Right cardiac atrium (tissue), 5 donors: ENCODE measurements at regions not wholly inside any gene's neighbourhood (a gene's known extent, or its start where the extent isn't known, plus 50 kb on each side); places are given as distances from the start of the nearest gene placed in this dataset.
"Not testable (repeated sequence)": the region's sequence is repeated elsewhere in the genome, so short reads cannot be mapped to it uniquely, and the experiment has no call there.

Experiments used
- ATAC-seq, 2 donors: fragments of 200-7000 bp; cut with Tn5 transposase; one replicate each; pipeline versions ENCODE4 v1.8.0 to v1.9.1; 2020; ENCODE audit warnings: moderate library complexity in 2 of 2, mild to moderate bottlenecking in 1 of 2
- DNase-seq, 3 donors: peaks; one replicate each; pipeline ENCODE4 v3.0.0-alpha.2; 2020
- H3K27ac ChIP-seq: one replicate; pipeline ENCODE4 v1.5.1; 2013; ENCODE audit warnings: mild to moderate bottlenecking, low read length, control low read depth, moderate library complexity
- H3K27me3 ChIP-seq: one replicate; pipeline ENCODE4 v1.6.1; 2013; ENCODE audit not compliant: control insufficient read depth, insufficient read depth
- H3K4me1 ChIP-seq: one replicate; pipeline ENCODE4 v1.6.1; 2013; ENCODE audit warnings: low read length; ENCODE audit not compliant: control insufficient read depth, insufficient read depth
- H3K4me3 ChIP-seq: one replicate; pipeline ENCODE4 v1.5.1; 2013; ENCODE audit warnings: low read length, control low read depth
- H3K9me3 ChIP-seq: one replicate; pipeline ENCODE4 v1.6.1; 2013; ENCODE audit warnings: low read length; ENCODE audit not compliant: control insufficient read depth
- WGBS: extraction: QIAGEN DNeasy Blood & Tissue Kit; methylation state at CpG from one replicate; pipeline ENCODE4 v1.1.7; 2013; 5-methylcytosine and 5-hydroxymethylcytosine counted together
- intact Hi-C, 4 donors: fragments of 100-400 bp; cut with DNase I; formaldehyde crosslinking; loops; one replicate each; pipeline versions ENCODE4 v1.11.0 to v1.14.0; 2022 to 2023
- donor health status: healthy with polysubstance abuse.
- donor health status: DM: no; HTN: yes; CAD: no.
- donor health status: DM: no; HTN: no; CAD: no.
- donor health status: DM: no; HTN: yes; CAD: no; lungs with severe emphysema.
- donor health status: DM: yes; HTN: yes; CAD: no.

- H3K27me3 ChIP-seq: no peaks in the 10 kb centered on the region
- H3K9me3 ChIP-seq: no peaks in the 10 kb centered on the region
- under 1% methylated on average over 75 of the region's 84 CpGs for WGBS
- intact Hi-C loops: loop anchor here in 2 of 4 donors (10.0 kb wide), 1 partner anchor 293 kb away; no protein-coding TSS in a partner anchor
- peaks cover 5% of the 10 kb centered on the region for H3K4me1 ChIP-seq
- peak overlapping the region; percentile 77 for H3K4me3 ChIP-seq
- DNase-seq (peak; percentile 98 to 100 (median 99)), ATAC-seq (peak; percentile 100)
- peak overlapping the region; percentile 99 for H3K27ac ChIP-seq
Measured at GRCh38 chr13:44141725-44142539, 231.7 kb upstream of the SERP2 start.

GRCh38 chr13:44142540-44142867, 231.1 kb upstream of the SERP2 start:
- Histone ChIP-seq H3K9me3 (no peaks in the 10 kb centered on the region), H3K27me3 (no peaks in the 10 kb centered on the region), H3K27ac (peak overlapping the region; percentile 87), H3K4me3 (peak overlapping the region; percentile 77), H3K4me1 (peaks cover 5% of the 10 kb centered on the region)
- ATAC-seq (peak; percentile 5 to 6), DNase-seq (peak in 1 of 3 donors; percentile 65)
- 7% methylated on average over 7 of the region's 7 CpGs for WGBS
- intact Hi-C loops: loop anchor here in 2 of 4 donors (10.0 kb wide), 1 partner anchor 292 kb away; no protein-coding TSS in a partner anchor

GRCh38 chr13:44142941-44143665, 230.5 kb upstream of the SERP2 start:
- Histone ChIP-seq H3K9me3 (no peaks in the 10 kb centered on the region), H3K4me1 (peaks cover 5% of the 10 kb centered on the region), H3K4me3 (peak overlapping the region; percentile 77), H3K27me3 (no peaks in the 10 kb centered on the region), H3K27ac (no peak overlapping the region)
- DNase-seq: no peak
- intact Hi-C loops: loop anchor here in 2 of 4 donors (10.0 kb wide), 1 partner anchor 292 kb away; no protein-coding TSS in a partner anchor
- WGBS: 49% methylated on average over 4 of the region's 4 CpGs
- ATAC-seq: no peak

DNA sequence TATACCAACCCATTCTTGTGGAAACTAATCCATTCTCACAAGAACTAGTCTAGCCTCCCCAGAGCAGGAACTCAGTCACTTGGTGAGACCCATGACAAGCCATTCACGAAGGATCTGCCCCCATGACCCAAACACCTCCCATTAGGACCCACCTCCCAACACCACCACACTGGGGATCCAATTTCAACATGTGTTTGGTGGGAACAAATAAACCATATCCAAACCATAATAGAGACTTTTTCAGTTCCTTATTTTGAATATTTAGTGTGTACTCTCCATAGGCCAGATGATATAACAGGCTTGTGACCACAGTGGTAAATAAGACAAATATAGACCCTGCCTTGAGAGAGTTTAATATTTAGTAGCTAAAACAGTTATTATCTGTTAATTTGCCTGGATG, 227.5 kb upstream of the SERP2 start:
- intact Hi-C loops: loop anchor here in 2 of 4 donors (10.0 kb wide), 1 partner anchor 289 kb away; no protein-coding TSS in a partner anchor
- Histone ChIP-seq H3K27ac (no peak overlapping the region), H3K4me3 (no peak overlapping the region), H3K9me3 (no peaks in the 10 kb centered on the region), H3K27me3 (no peaks in the 10 kb centered on the region), H3K4me1 (peaks cover 4% of the 10 kb centered on the region)
- DNase-seq (no peak), ATAC-seq (no peak)
- 90% methylated on average over 1 of the region's 1 CpG for WGBS

DNA sequence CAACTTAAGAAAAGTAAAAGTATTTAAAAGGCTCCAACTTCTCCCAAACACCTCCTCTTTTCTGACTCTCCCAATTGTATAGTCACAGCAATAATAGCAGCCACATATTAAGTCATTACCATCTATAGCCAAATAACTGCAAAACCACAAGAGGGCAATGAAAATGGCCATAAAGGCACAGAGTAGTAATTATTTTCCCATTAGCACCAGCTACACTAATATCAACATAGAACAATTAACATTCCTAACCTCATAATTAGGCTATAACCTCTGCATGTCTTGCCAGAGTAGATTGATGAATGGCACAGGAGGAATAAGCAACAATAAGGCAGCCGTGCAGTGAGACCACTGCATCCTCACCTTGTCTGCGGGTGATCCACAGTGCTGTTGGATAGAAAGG, 226.4 kb upstream of the SERP2 start:
- DNase-seq (no peak), ATAC-seq (no peak)
- Histone ChIP-seq H3K9me3 (no peaks in the 10 kb centered on the region), H3K4me1 (no peaks in the 10 kb centered on the region), H3K27ac (no peak overlapping the region), H3K4me3 (no peak overlapping the region), H3K27me3 (no peaks in the 10 kb centered on the region)
- intact Hi-C loops: loop anchor here in 2 of 4 donors (10.0 kb wide), 1 partner anchor 288 kb away; no protein-coding TSS in a partner anchor
- 93% methylated on average over 2 of the region's 2 CpGs for whole genome bisulfite sequencing

DNA sequence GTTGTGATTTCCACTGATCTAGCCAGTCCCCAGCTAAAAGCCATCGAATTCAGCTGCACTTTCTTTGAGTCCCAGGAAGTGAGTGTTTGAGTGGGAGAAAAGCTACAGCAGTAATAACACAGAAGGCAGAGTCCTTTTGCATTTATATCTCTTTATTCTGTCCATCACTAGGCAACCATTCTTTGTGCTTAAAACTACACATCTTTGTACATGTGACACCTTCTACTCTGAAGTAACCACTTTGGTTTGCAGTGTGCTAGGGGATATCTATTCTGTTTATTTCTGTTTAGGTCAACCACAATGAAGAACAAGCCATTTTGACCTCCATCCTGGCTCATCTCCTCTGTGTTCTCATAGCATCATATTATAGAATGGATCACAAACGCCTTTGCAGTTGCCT, 226.0 kb upstream of the SERP2 start:
- Histone ChIP-seq H3K4me3 (no peak overlapping the region), H3K27ac (no peak overlapping the region), H3K4me1 (no peaks in the 10 kb centered on the region), H3K27me3 (no peaks in the 10 kb centered on the region), H3K9me3 (no peaks in the 10 kb centered on the region)
- no peak for DNase-seq
- no peak for ATAC-seq
- 74% methylated on average over 2 of the region's 2 CpGs for WGBS
- intact Hi-C loops: loop anchor here in 2 of 4 donors (10.0 kb wide), 1 partner anchor 287 kb away; no protein-coding TSS in a partner anchor

GRCh38 chr13:44148159-44148914, 225.3 kb upstream of the SERP2 start:
- no peak for DNase-seq
- Histone ChIP-seq H3K27ac (no peak overlapping the region), H3K4me3 (no peak overlapping the region), H3K27me3 (no peaks in the 10 kb centered on the region), H3K9me3 (no peaks in the 10 kb centered on the region), H3K4me1 (no peaks in the 10 kb centered on the region)
- intact Hi-C loops: loop anchor here in 2 of 4 donors (10.0 kb wide), 1 partner anchor 286 kb away; no protein-coding TSS in a partner anchor
- ATAC-seq: no peak
- WGBS: 89% methylated on average over 5 of the region's 5 CpGs

GRCh38 chr13:44149231-44149630, 224.4 kb upstream of the SERP2 start:
- not testable (repeated sequence) for H3K9me3 ChIP-seq, H3K27ac ChIP-seq, H3K27me3 ChIP-seq, H3K4me3 ChIP-seq, ATAC-seq, DNase-seq, H3K4me1 ChIP-seq
- 95% methylated on average over 3 of the region's 3 CpGs for WGBS
- intact Hi-C loops: loop anchor here in 2 of 4 donors (10.0 kb wide), 1 partner anchor 286 kb away; no protein-coding TSS in a partner anchor

DNA sequence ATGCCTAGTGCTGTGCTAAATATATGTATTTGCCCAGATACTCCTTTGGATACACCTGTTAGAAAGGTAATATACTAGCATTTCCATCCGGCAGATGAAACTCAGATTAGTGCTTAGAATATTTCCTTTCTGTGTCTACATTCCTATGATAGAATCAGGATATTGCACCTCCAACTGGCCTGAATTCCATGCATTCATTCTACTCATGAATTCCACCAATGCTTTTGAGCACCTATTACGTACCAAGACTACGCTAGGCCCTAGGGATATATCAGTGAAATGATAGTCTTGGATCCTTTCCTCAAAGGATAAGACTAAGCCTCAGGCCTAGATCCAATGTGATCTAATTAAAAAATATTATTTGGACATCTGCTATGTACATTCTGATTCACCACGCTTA, 223.8 kb upstream of the SERP2 start:
- Histone ChIP-seq H3K27me3 (no peaks in the 10 kb centered on the region), H3K4me1 (no peaks in the 10 kb centered on the region), H3K27ac (no peak overlapping the region), H3K4me3 (no peak overlapping the region), H3K9me3 (no peaks in the 10 kb centered on the region)
- ATAC-seq: no peak
- WGBS: 95% methylated on average over 4 of the region's 4 CpGs
- no peak for DNase-seq
- intact Hi-C loops: loop anchor here in 2 of 4 donors (10.0 kb wide), 1 partner anchor 285 kb away; no protein-coding TSS in a partner anchor

DNA sequence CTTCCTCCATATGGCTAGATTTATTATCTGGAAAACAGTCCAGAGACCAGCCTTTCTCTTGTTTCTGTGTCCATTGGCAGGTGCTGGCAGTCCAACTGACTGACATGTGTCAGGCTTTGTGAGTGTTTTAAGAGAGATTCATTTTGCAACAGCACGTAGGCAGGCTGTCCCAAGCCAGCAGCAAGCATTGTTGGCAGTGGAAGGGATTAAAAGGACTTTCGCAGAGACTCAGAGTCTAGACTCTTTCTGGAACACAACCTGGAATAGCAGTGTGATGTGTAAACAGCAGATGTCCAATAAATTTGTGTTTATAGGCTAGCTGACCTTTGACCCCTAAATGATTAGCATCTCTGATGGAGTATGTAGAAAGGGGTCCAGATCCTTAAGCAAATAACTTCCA, 222.2 kb upstream of the SERP2 start:
- 73% methylated on average over 2 of the region's 2 CpGs for WGBS
- DNase-seq: no peak
- Histone ChIP-seq H3K27me3 (no peaks in the 10 kb centered on the region), H3K4me3 (no peak overlapping the region), H3K4me1 (no peaks in the 10 kb centered on the region), H3K9me3 (no peaks in the 10 kb centered on the region), H3K27ac (no peak overlapping the region)
- no peak for ATAC-seq
- intact Hi-C loops: no loop called here
